WERI-Rb-1 (cell line): ENCODE measurements at regions not wholly inside any gene's neighbourhood (a gene's known extent, or its start where the extent isn't known, plus 50 kb on each side); places are given as distances from the start of the nearest gene placed in this dataset.

ENCODE experiments used
- DNase-seq: peaks from one replicate; pipeline ENCODE4 v3.0.0-alpha.2; 2020
- H3K27ac ChIP-seq: fragments of 250-450 bp; sonication (Bioruptor Pico); 2 replicates; pipeline ENCODE4 v1.5.1; 2020; ENCODE audit warnings: mild to moderate bottlenecking, moderate library complexity
- H3K27me3 ChIP-seq: fragments of 250-450 bp; sonication (Bioruptor Pico); 2 replicates; pipeline ENCODE4 v1.5.1; 2021; ENCODE audit warnings: mild to moderate bottlenecking, low read depth, moderate library complexity; ENCODE audit not compliant: insufficient read depth, severe bottlenecking
- H3K36me3 ChIP-seq: fragments of 250-450 bp; sonication (Bioruptor Pico); 2 replicates; pipeline ENCODE4 v1.5.1; 2020; ENCODE audit warnings: mild to moderate bottlenecking, moderate library complexity
- H3K4me3 ChIP-seq: 2 replicates; pipeline ENCODE4 v1.5.1; 2011; ENCODE audit warnings: low read depth, mild to moderate bottlenecking, control low read depth, low read length
- H3K9me3 ChIP-seq: fragments of 250-450 bp; sonication (Bioruptor Pico); 2 replicates; pipeline ENCODE4 v1.5.1; 2021; ENCODE audit warnings: mild to moderate bottlenecking, moderate library complexity; ENCODE audit not compliant: severe bottlenecking
- CTCF ChIP-seq: IDR thresholded peaks from 2 replicates; pipeline ENCODE4 v1.5.1; 2011; ENCODE audit warnings: low read depth, mild to moderate bottlenecking, control low read depth, inconsistent platforms, low read length

GRCh38 chr13:111902726-111903125, 164.2 kb upstream of the SOX1 start:
- Histone ChIP-seq H3K4me3 (no peak overlapping the region), H3K9me3 (peaks cover 21% of the 10 kb centered on the region), H3K27ac (no peak overlapping the region), H3K36me3 (no peaks in the 10 kb centered on the region), H3K27me3 (peaks cover 92% of the 10 kb centered on the region)
- no peak for TF ChIP-seq CTCF
- peak; percentile 3 for DNase-seq

- H3K36me3 ChIP-seq, result no peaks in the 10 kb centered on the region
- peak; percentile 6 for DNase-seq
- H3K4me3 ChIP-seq, result no peak overlapping the region
- H3K9me3 ChIP-seq, result peaks cover 21% of the 10 kb centered on the region
- no peak for TF ChIP-seq CTCF
- peaks cover 92% of the 10 kb centered on the region for H3K27me3 ChIP-seq
- no peak overlapping the region for H3K27ac ChIP-seq
Observed at GRCh38 chr13:111903143-111903542, 163.8 kb upstream of the SOX1 start.

GRCh38 chr13:111904166-111904565, 162.8 kb upstream of the SOX1 start:
- Histone ChIP-seq H3K9me3 (peaks cover 18% of the 10 kb centered on the region), H3K27ac (no peak overlapping the region), H3K4me3 (no peak overlapping the region), H3K27me3 (peaks cover 93% of the 10 kb centered on the region), H3K36me3 (no peaks in the 10 kb centered on the region)
- no peak for TF ChIP-seq CTCF
- DNase-seq, result peak; percentile 5

- peaks cover 18% of the 10 kb centered on the region for H3K9me3 ChIP-seq
- no peak overlapping the region for H3K4me3 ChIP-seq
- no peaks in the 10 kb centered on the region for H3K36me3 ChIP-seq
- TF ChIP-seq CTCF, result no peak
- H3K27ac ChIP-seq, result no peak overlapping the region
- DNase-seq, result peak; percentile 3
- peaks cover 93% of the 10 kb centered on the region for H3K27me3 ChIP-seq
Observed at GRCh38 chr13:111904701-111905608, 162.0 kb upstream of the SOX1 start.

GRCh38 chr13:111905609-111905945, 161.4 kb upstream of the SOX1 start:
- Histone ChIP-seq H3K36me3 (no peaks in the 10 kb centered on the region), H3K4me3 (no peak overlapping the region), H3K27me3 (peaks cover 93% of the 10 kb centered on the region), H3K9me3 (peaks cover 12% of the 10 kb centered on the region), H3K27ac (no peak overlapping the region)
- no peak for TF ChIP-seq CTCF
- DNase-seq, result no peak
